Posterior cingulate gyrus (tissue), 11 donors: ENCODE measurements at regions not wholly inside any gene's neighbourhood (a gene's known extent, or its start where the extent isn't known, plus 50 kb on each side); places are given as distances from the start of the nearest gene placed in this dataset.
"Not testable (repeated sequence)": the region's sequence is repeated elsewhere in the genome, so short reads cannot be mapped to it uniquely, and the experiment has no call there.

ENCODE experiments used
- DNase-seq, 10 donors: peaks; one replicate each; pipeline versions ENCODE4 v3.0.0 to v3.0.0-alpha.2; 2020 to 2021; ENCODE audit warnings: mixed read lengths in 3 of 10
- intact Hi-C: fragments of 100-400 bp; cut with DNase I; formaldehyde crosslinking; loops from one replicate; pipeline ENCODE4 v1.15.1; 2023

DNA sequence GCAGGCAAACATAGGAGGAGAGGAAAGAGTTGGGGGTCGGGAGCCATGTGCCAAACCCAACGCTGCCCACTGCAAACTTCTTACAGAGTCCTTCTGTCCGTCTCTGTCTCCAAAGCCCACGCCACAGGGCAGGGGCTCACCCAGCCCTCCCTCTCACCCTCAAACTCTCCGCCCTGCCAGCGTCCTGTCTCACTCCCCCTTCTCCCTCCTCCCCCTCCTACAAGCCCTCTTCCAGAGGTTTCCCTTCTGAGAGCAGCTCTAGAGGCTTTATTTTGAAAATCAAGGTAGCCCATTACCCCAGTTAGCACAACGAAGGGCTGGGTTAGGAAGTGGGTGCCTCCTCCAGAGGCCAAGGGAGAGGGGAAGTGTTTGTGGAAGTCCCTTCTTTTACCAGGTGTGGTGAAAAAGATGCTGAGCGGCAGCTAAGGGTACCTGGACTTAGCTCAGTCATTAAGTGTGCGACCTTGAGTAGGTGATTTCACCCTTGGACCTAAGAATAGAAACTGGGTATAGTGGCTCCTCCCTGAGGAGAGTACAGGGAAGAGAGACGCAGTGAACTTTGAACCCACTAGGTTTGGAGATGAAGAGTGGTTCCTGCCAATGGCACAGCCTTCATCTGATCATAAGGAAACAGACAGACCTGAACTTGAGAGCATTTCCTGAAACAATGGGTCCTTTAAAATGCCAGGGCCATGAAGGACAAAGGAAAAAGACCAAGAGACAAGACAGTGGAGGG, 123.8 kb downstream of the BANF2 start:
- intact Hi-C loops, result no loop called here
- no peak for DNase-seq

DNA sequence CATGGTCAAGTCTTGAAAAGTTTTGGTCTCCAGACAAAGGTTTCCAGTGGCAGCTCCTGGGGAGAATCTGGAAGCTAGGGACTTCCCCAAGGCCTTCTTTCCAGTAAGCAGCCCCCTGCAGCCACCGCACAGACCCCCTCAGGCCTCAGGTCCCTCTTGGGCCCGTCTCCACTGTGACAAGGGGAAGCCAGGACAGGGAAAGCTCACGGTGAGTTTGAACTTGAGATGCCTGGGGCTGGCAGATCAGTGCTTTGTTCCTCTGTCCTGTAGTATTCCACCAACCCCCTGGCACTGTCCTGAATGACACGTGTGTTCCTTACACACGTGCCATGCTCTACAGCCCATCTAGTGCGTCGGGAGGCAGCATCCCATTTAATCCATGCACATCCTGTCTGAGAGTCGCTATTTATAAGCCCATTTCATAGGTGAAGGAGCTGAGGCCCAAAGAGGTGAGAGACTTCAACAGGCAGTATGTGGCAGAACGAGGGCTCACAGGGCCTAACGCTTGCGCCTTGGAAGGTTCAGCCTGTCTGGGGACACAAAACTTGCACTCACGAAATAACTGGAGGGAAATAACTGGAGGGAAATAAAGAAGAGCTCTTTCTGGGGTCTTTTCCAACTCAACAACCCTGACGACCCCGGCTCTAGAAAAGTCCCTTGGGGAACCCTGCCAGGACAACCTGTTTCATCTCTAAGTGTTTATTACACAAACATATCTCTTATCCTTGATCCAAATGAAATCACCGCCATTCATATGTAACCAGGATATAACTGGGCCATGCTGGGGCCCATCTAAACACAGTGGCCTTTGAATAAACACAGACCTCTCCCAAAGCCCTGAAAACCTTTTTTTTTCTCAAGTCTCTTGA, 123.0 kb downstream of the BANF2 start:
- intact Hi-C loops, result no loop called here
- no peak for DNase-seq

GRCh38 chr20:17822039-17822438, 122.3 kb downstream of the BANF2 start:
- intact Hi-C loops, result no loop called here
- no peak for DNase-seq

GRCh38 chr20:17821606-17822005, 121.8 kb downstream of the BANF2 start:
- intact Hi-C loops, result not testable (repeated sequence)

GRCh38 chr20:17819395-17820093, 119.8 kb downstream of the BANF2 start:
- no peak for DNase-seq
- intact Hi-C loops, result no loop called here

More at GRCh38 chr20:17821606-17822005, 121.8 kb downstream of the BANF2 start:
- not testable (repeated sequence) for DNase-seq

- DNase-seq, result no peak
- intact Hi-C loops, result no loop called here
Observed at GRCh38 chr20:17818187-17818586, 118.4 kb downstream of the BANF2 start.

DNA sequence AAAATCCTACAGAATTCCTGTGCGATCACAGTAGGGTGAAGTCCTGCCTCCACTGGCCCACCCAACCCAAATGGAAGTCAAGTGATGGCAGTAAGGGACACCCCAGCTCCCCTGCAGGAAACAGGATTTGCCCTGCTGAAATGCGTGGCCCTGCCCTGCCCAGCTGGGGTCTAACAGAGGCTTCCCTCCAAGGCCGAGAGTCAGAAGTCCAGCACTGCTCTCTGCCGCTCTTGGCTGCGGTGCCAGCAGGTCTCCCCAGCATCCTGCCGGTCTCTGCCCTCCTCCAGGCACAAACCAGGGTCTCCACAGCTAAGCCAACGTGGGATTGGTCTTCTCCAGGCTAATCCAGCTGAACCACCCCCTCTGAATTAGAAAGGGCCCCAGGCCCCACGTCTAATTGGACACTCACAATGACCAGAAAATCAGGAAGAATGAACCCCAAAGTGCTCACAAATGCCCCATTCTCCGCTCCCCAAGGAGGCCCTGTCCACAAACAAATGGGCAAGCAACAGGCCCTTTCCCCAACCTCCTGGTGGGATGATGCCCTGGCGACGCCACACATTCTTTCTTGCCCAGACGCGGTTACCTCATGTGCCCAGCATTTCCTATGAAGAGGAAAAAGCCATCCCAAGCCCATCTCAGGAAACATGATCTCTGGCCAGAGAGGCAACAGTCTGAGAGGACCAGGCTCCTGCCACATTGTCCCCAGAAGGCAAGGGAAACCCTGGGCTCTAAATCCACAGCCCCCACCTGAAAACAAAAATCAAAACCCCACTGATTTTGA, 117.2 kb downstream of the BANF2 start:
- no peak for DNase-seq
- intact Hi-C loops, result no loop called here

DNA sequence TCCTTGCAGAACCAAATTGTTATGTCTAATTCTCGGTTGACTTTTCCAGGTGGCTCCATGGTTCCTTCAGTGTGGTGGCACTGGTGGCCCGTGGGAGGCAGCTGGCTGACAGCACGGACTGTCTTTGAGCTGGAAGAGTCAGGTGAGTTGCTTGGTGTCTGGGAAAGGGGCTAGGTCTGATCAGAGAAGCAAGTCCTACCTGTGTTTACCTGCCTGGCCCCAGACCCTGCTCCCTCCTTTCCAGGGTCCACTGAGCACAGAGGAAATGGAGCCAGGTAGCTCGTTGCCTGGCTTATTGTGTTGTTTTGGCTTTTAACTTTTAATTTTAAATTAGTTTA, 111.8 kb downstream of the BANF2 start:
- intact Hi-C loops, result no loop called here
- peak in 1 of 10 donors; percentile 53 for DNase-seq

DNA sequence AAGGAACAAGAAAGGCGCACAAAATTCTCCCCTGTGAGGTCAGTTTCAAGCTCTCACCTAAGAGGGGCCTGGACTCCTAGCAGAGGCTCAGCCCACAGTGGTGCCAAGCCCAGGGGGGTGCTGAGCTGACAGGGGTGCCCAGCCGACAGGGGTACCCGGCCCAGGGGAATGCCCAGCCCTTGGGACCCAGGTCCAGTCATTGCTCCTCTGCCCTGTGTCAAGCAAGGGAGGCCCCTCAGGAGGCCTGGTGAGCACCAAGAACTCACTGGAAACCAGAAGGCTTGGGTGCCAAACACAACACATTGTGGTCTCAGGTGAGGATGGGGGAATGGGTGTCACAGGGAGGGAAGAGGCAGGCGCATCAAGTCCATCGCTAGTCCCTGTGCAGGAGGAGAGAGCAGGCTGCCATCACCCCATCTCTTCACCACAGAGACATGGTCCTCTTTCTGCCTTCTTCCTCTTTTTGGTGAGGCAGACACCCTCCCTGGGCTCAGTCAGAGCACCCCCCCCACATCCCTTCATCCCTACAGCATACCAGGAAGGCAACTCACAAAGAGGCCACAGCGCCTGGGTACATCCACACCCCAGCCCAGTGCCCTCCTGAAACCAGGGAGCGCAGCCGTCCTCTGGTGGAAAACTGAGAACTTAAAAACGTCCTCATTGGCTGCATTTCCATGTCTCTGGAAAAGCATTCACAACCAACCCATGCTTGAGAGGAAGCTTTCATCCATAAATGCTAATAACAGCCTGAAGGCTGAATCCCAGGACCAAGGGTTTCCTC, 111.3 kb downstream of the BANF2 start:
- DNase-seq, result peak in 1 of 10 donors; percentile 67
- intact Hi-C loops, result no loop called here

- no peak for DNase-seq
- intact Hi-C loops, result no loop called here
Observed at GRCh38 chr20:17810062-17810631, 110.4 kb downstream of the BANF2 start.

- intact Hi-C loops, result no loop called here
- peak in 3 of 10 donors; percentile 9 to 85 (median 38) for DNase-seq
Observed at GRCh38 chr20:17809362-17810061, 109.7 kb downstream of the BANF2 start.

DNA sequence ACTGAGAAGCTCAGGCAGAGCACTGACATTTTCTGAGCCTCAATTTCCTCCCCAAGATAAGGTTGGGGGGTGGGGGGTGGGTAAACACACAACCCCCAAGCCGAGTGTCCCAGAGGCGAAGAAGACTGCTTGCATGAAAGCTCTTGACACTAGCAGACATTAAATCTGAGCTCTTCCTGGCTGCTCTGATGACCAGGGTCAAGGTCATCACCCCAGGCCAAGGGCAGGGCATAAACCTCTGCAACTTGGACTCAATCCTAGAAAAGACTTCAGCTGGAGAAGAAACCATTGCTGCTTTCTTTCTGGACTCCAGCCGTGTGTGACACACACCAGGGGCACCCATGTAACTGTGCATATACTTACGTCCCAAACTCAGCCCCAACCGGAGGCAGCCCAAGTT, 109.0 kb downstream of the BANF2 start:
- DNase-seq, result no peak
- intact Hi-C loops, result no loop called here

- intact Hi-C loops, result no loop called here
- DNase-seq, result no peak
Observed at GRCh38 chr20:17808357-17808756, 108.6 kb downstream of the BANF2 start.

GRCh38 chr20:17807651-17808050, 107.9 kb downstream of the BANF2 start:
- DNase-seq, result no peak
- intact Hi-C loops, result no loop called here

DNA sequence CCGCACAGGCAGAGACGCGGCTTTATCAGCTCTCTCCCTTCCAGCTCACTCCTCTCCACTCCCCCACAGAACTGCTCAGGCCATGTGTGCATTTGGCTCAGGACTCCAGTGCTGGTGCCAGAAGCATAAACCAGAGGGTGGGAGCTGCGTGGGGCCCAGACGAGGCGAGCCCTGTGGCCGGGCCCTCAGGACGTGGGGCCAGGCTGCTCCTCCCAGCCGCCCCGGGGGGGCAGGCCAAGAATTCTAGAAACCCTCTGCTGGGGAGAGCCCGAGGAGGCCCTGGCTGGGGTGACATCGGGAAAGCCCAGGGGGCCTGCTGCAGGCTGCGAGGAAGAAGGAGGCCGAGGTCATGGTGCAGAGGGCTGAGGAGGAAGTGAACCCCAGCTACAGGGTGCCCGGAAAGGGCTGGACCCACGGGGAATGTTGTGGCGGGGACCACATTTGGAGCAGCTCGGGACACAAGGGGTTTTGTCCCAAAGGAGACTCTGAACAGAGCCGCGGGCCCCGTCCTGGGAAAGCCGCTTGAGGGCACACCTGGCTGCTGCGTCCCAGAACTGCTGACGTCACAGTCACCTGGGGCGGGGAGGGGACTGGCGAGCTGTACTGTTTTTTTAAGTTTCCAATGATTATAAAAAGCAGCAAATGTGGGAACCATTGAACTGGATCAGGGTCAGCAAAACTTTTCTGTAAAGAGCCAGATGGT, 107.1 kb downstream of the BANF2 start:
- peak in 7 of 10 donors; percentile 25 to 91 (median 48) for DNase-seq
- intact Hi-C loops, result no loop called here

GRCh38 chr20:17806107-17806506, 106.3 kb downstream of the BANF2 start:
- intact Hi-C loops, result no loop called here
- DNase-seq, result no peak

- DNase-seq, result no peak
- intact Hi-C loops, result no loop called here
Observed at GRCh38 chr20:17803765-17804164, 104.0 kb downstream of the BANF2 start.

- no peak for DNase-seq
- intact Hi-C loops, result no loop called here
Observed at GRCh38 chr20:17799575-17800227, 99.9 kb downstream of the BANF2 start.
